Activated B cell treated with CpG ODN at 0.5 μM for 24 hours (primary cell): ENCODE measurements at regions not wholly inside any gene's neighbourhood (a gene's known extent, or its start where the extent isn't known, plus 50 kb on each side); places are given as distances from the start of the nearest gene placed in this dataset.

Source experiments
- ATAC-seq: fragments of 200-7000 bp; cut with Tn5 transposase; one replicate; pipeline ENCODE4 v1.10.0; 2021; ENCODE audit warnings: low read depth, mild to moderate bottlenecking, moderate library complexity
- CTCF ChIA-PET: fragments of 350-600 bp; sonication (Branson Sonifier 250); formaldehyde crosslinking; loops from one replicate; lab custom pipeline; 2021; ENCODE audit warnings: antibody characterized with exemption; lab: Charles Lee
- POLR2A ChIA-PET: fragments of 350-600 bp; sonication (Branson Sonifier 250); formaldehyde crosslinking; loops from one replicate; lab custom pipeline; 2021; ENCODE audit warnings: antibody characterized with exemption; lab: Charles Lee
- DNase-seq: peaks from one replicate; pipeline ENCODE4 v3.0.0; 2022
- H3K27ac Mint-ChIP-seq: one replicate; pipeline ENCODE4 v1.8.0; 2020; ENCODE audit warnings: mixed read lengths
- H3K27me3 Mint-ChIP-seq: one replicate; pipeline ENCODE4 v1.8.0; 2021; ENCODE audit warnings: mixed read lengths
- H3K36me3 Mint-ChIP-seq: one replicate; pipeline ENCODE4 v1.8.0; 2021; ENCODE audit warnings: low read depth, mixed read lengths
- H3K4me1 Mint-ChIP-seq: one replicate; pipeline ENCODE4 v1.8.0; 2021; ENCODE audit warnings: mixed read lengths
- H3K4me3 Mint-ChIP-seq: one replicate; pipeline ENCODE4 v1.8.0; 2020; ENCODE audit warnings: mild to moderate bottlenecking, mixed read lengths
- H3K9me3 Mint-ChIP-seq: one replicate; pipeline ENCODE4 v1.8.0; 2020; ENCODE audit warnings: mixed read lengths
- CTCF ChIP-seq: fragments of 200-600 bp; IDR thresholded peaks from one replicate; pipeline ENCODE4 v1.8.0; 2022; ENCODE audit warnings: antibody characterized with exemption, mild to moderate bottlenecking
- intact Hi-C: fragments of 100-400 bp; cut with micrococcal nuclease; formaldehyde crosslinking; loops from one replicate; pipeline ENCODE4 v1.15.1; 2024

- Mint-ChIP-seq H3K9me3 (no peaks in the 10 kb centered on the region), H3K27me3 (no peaks in the 10 kb centered on the region), H3K27ac (no peak overlapping the region), H3K4me3 (no peak overlapping the region), H3K4me1 (no peaks in the 10 kb centered on the region), H3K36me3 (no peaks in the 10 kb centered on the region)
- ATAC-seq (no peak), DNase-seq (no peak)
- CTCF ChIA-PET = no interaction called here
- intact Hi-C loops = no loop called here
- POLR2A ChIA-PET = no interaction called here
- TF ChIP-seq CTCF = no peak
Measured at GRCh38 chrX:14476205-14476604, 53.1 kb upstream of the GLRA2 start.

GRCh38 chrX:14449773-14450172 is 79.6 kb upstream of the GLRA2 start:
- ChIA-PET POLR2A (no interaction called here), CTCF (no interaction called here)
- H3K36me3 Mint-ChIP-seq = no peaks in the 10 kb centered on the region
- no peak for TF ChIP-seq CTCF
- ATAC-seq (no peak), DNase-seq (no peak)
- H3K4me3 Mint-ChIP-seq = no peak overlapping the region
- H3K27me3 Mint-ChIP-seq = no peaks in the 10 kb centered on the region
- H3K9me3 Mint-ChIP-seq = peaks cover 2% of the 10 kb centered on the region
- no peak overlapping the region for H3K27ac Mint-ChIP-seq
- intact Hi-C loops = no loop called here
- H3K4me1 Mint-ChIP-seq = no peaks in the 10 kb centered on the region

GRCh38 chrX:14448406-14448805 is 80.9 kb upstream of the GLRA2 start:
- H3K4me1 Mint-ChIP-seq = no peaks in the 10 kb centered on the region
- DNase-seq (no peak), ATAC-seq (no peak)
- POLR2A ChIA-PET = no interaction called here
- TF ChIP-seq CTCF = no peak
- H3K4me3 Mint-ChIP-seq = no peak overlapping the region
- no peaks in the 10 kb centered on the region for H3K36me3 Mint-ChIP-seq
- no peak overlapping the region for H3K27ac Mint-ChIP-seq
- intact Hi-C loops = no loop called here
- H3K27me3 Mint-ChIP-seq = no peaks in the 10 kb centered on the region
- CTCF ChIA-PET = no interaction called here
- H3K9me3 Mint-ChIP-seq = no peaks in the 10 kb centered on the region

- H3K4me1 Mint-ChIP-seq = no peaks in the 10 kb centered on the region
- no peaks in the 10 kb centered on the region for H3K27me3 Mint-ChIP-seq
- TF ChIP-seq CTCF = no peak
- no peak for ATAC-seq
- no peaks in the 10 kb centered on the region for H3K36me3 Mint-ChIP-seq
- intact Hi-C loops = no loop called here
- H3K27ac Mint-ChIP-seq = no peak overlapping the region
- CTCF ChIA-PET = no interaction called here
- H3K9me3 Mint-ChIP-seq = no peaks in the 10 kb centered on the region
- POLR2A ChIA-PET = no interaction called here
- no peak for DNase-seq
- no peak overlapping the region for H3K4me3 Mint-ChIP-seq
Measured at GRCh38 chrX:14440106-14440505, 89.2 kb upstream of the GLRA2 start.

GRCh38 chrX:14427614-14428013 is 101.7 kb upstream of the GLRA2 start:
- H3K27ac Mint-ChIP-seq = no peak overlapping the region
- no peak for DNase-seq
- ChIA-PET CTCF (no interaction called here), POLR2A (no interaction called here)
- intact Hi-C loops = no loop called here
- H3K27me3 Mint-ChIP-seq = no peaks in the 10 kb centered on the region
- ATAC-seq = no peak
- H3K4me3 Mint-ChIP-seq = no peak overlapping the region
- H3K4me1 Mint-ChIP-seq = no peaks in the 10 kb centered on the region
- no peaks in the 10 kb centered on the region for H3K36me3 Mint-ChIP-seq
- H3K9me3 Mint-ChIP-seq = no peaks in the 10 kb centered on the region
- TF ChIP-seq CTCF = no peak
